H9 (cell line): ENCODE measurements at regions not wholly inside any gene's neighbourhood (a gene's known extent, or its start where the extent isn't known, plus 50 kb on each side); places are given as distances from the start of the nearest gene placed in this dataset.

Experiments
- DNase-seq: peaks from one replicate; pipeline ENCODE4 v3.0.0-alpha.2; 2017
- H2AFZ ChIP-seq: one replicate; pipeline ENCODE4 v1.6.1; 2013; ENCODE audit warnings: mild to moderate bottlenecking, low read length, control low read depth, moderate library complexity
- H2AK5ac ChIP-seq: 2 replicates; pipeline ENCODE4 v1.6.1; 2013; ENCODE audit warnings: low read length, control low read depth, mixed read lengths; ENCODE audit not compliant: insufficient read length
- H2BK120ac ChIP-seq: one replicate; pipeline ENCODE4 v1.6.1; 2013; ENCODE audit warnings: low read depth, mild to moderate bottlenecking, low read length, control low read depth, inconsistent platforms; ENCODE audit not compliant: poor library complexity, severe bottlenecking
- H2BK12ac ChIP-seq: 2 replicates; pipeline ENCODE4 v1.6.1; 2013; ENCODE audit warnings: low read length, control low read depth, mixed read lengths, low read depth; ENCODE audit not compliant: insufficient read length
- H2BK15ac ChIP-seq: 2 replicates; pipeline ENCODE4 v1.6.1; 2013; ENCODE audit warnings: low read depth, low read length, control low read depth
- H2BK20ac ChIP-seq: one replicate; pipeline ENCODE4 v1.6.1; 2013; ENCODE audit warnings: low read depth, mild to moderate bottlenecking, low read length, control low read depth, inconsistent platforms; ENCODE audit not compliant: poor library complexity, severe bottlenecking
- H2BK5ac ChIP-seq: 2 replicates; pipeline ENCODE4 v1.6.1; 2013; ENCODE audit warnings: low read length, control low read depth, mixed read lengths; ENCODE audit not compliant: insufficient read length
- H3K14ac ChIP-seq: 2 replicates; pipeline ENCODE4 v1.6.1; 2013; ENCODE audit warnings: low read length, control low read depth; ENCODE audit not compliant: insufficient read depth
- H3K18ac ChIP-seq: 2 replicates; pipeline ENCODE4 v1.6.1; 2013; ENCODE audit warnings: low read depth, mild to moderate bottlenecking, mixed read lengths, low read length, control low read depth; ENCODE audit not compliant: insufficient read length
- H3K23ac ChIP-seq: 2 replicates; pipeline ENCODE4 v1.6.1; 2013; ENCODE audit warnings: low read length, control low read depth, mixed read lengths, low read depth; ENCODE audit not compliant: insufficient read length
- H3K23me2 ChIP-seq: 2 replicates; pipeline ENCODE4 v1.6.1; 2013; ENCODE audit warnings: low read depth, mild to moderate bottlenecking, mixed read lengths, low read length, control low read depth; ENCODE audit not compliant: insufficient read length, poor library complexity, severe bottlenecking
- H3K27ac ChIP-seq: 2 replicates; pipeline ENCODE4 v1.5.1; 2013; ENCODE audit warnings: low read length, control low read depth, mixed read lengths, low read depth; ENCODE audit not compliant: insufficient read length
- H3K27me3 ChIP-seq: 2 replicates; pipeline ENCODE4 v1.6.1; 2013; ENCODE audit warnings: low read length, control low read depth, inconsistent platforms; ENCODE audit not compliant: insufficient read depth
- H3K4ac ChIP-seq: 2 replicates; pipeline ENCODE4 v1.6.1; 2013; ENCODE audit warnings: low read depth, mild to moderate bottlenecking, control low read depth, inconsistent platforms, low read length, moderate library complexity
- H3K4me1 ChIP-seq: 2 replicates; pipeline ENCODE4 v1.6.1; 2013; ENCODE audit warnings: low read length, control low read depth, inconsistent platforms; ENCODE audit not compliant: insufficient read depth
- H3K4me2 ChIP-seq: 2 replicates; pipeline ENCODE4 v1.6.1; 2013; ENCODE audit warnings: low read length, control low read depth, mixed read lengths; ENCODE audit not compliant: insufficient read length, insufficient read depth
- H3K56ac ChIP-seq: 2 replicates; pipeline ENCODE4 v1.6.1; 2013; ENCODE audit warnings: low read depth, mild to moderate bottlenecking, mixed read lengths, low read length, control low read depth; ENCODE audit not compliant: insufficient read length
- H3K79me1 ChIP-seq: 2 replicates; pipeline ENCODE4 v1.6.1; 2013; ENCODE audit warnings: low read depth, mild to moderate bottlenecking, moderate library complexity, low read length, control low read depth, inconsistent platforms; ENCODE audit not compliant: insufficient read depth, poor library complexity, severe bottlenecking
- H3K79me2 ChIP-seq: 2 replicates; pipeline ENCODE4 v1.6.1; 2013; ENCODE audit warnings: low read length, control low read depth, inconsistent platforms; ENCODE audit not compliant: insufficient read depth
- H3K9ac ChIP-seq: 2 replicates; pipeline ENCODE4 v1.6.1; 2013; ENCODE audit warnings: low read length, control low read depth, mixed read lengths; ENCODE audit not compliant: insufficient read length; ENCODE audit errors: extremely low read depth
- H3K9me3 ChIP-seq: one replicate; pipeline ENCODE4 v1.6.1; 2013; ENCODE audit warnings: low read depth, low read length, inconsistent platforms; ENCODE audit not compliant: control insufficient read depth
- H3T11ph ChIP-seq: one replicate; pipeline ENCODE4 v1.6.1; 2013; ENCODE audit warnings: mild to moderate bottlenecking, low read length, control low read depth, inconsistent platforms
- H4K20me1 ChIP-seq: one replicate; pipeline ENCODE4 v1.6.1; 2013; ENCODE audit not compliant: control insufficient read depth, insufficient read length, insufficient read depth
- H4K5ac ChIP-seq: 2 replicates; pipeline ENCODE4 v1.6.1; 2013; ENCODE audit warnings: low read depth, mild to moderate bottlenecking, mixed read lengths, low read length, control low read depth; ENCODE audit not compliant: insufficient read length
- H4K8ac ChIP-seq: replicated peaks from 2 replicates; pipeline ENCODE4 v1.6.1; 2013; ENCODE audit warnings: low read length, control low read depth, mixed read lengths, low read depth; ENCODE audit not compliant: insufficient read length
- H4K91ac ChIP-seq: 2 replicates; pipeline ENCODE4 v1.6.1; 2013; ENCODE audit warnings: low read depth, mild to moderate bottlenecking, moderate library complexity, mixed read lengths, low read length, control low read depth; ENCODE audit not compliant: insufficient read length
- H3K27ac Mint-ChIP-seq, 3 experiments: 2 replicates in 2 of 3; 3 replicates in 1 of 3; pipeline ENCODE4 v1.8.0; 2020 to 2021; ENCODE audit warnings: mixed read lengths in 3 of 3, mild to moderate bottlenecking in 1 of 3, moderate library complexity in 1 of 3
- H3K27me3 Mint-ChIP-seq: 2 replicates; pipeline ENCODE4 v1.8.0; 2021; ENCODE audit warnings: low read depth, mild to moderate bottlenecking, moderate library complexity, mixed read lengths
- H3K36me3 Mint-ChIP-seq, 3 experiments: 2 replicates in 2 of 3; 3 replicates in 1 of 3; pipeline ENCODE4 v1.8.0; 2020 to 2021; ENCODE audit warnings: low read depth in 3 of 3, mixed read lengths in 3 of 3; ENCODE audit not compliant: insufficient read depth in 1 of 3
- H3K4me1 Mint-ChIP-seq, 2 experiments: 2 replicates each; pipeline ENCODE4 v1.8.0; 2020; ENCODE audit warnings: mixed read lengths in 2 of 2
- H3K4me3 Mint-ChIP-seq, 2 experiments: 2 replicates in 1 of 2; 3 replicates in 1 of 2; pipeline ENCODE4 v1.8.0; 2020 to 2021; ENCODE audit warnings: mild to moderate bottlenecking in 2 of 2, mixed read lengths in 2 of 2, moderate library complexity in 1 of 2
- H3K9me3 Mint-ChIP-seq, 2 experiments: 2 replicates in 1 of 2; 3 replicates in 1 of 2; pipeline ENCODE4 v1.8.0; 2020; ENCODE audit warnings: mild to moderate bottlenecking in 2 of 2, mixed read lengths in 2 of 2, moderate library complexity in 1 of 2
- CTCF ChIP-seq: fragments of 200-600 bp; sonication (generic); conservative IDR thresholded peaks from 3 replicates; pipeline ENCODE4 v1.8.0; 2021; ENCODE audit warnings: antibody characterized with exemption, mild to moderate bottlenecking
- WGBS: extraction: QIAGEN DNeasy Blood & Tissue Kit; methylation state at CpG from one replicate; pipeline ENCODE4 v1.1.7; 2013; ENCODE audit warnings: missing lambda C conversion rate, low lambda C conversion rate, mixed read lengths; ENCODE audit not compliant: insufficient read length; ENCODE audit errors: extremely low coverage; 5-methylcytosine and 5-hydroxymethylcytosine counted together

GRCh38 chr3:5517921-5518320 lies 330.4 kb downstream of the EDEM1 start:
- Mint-ChIP-seq H3K4me1 (0 out of 4 replicates have a peak, but pooled peaks cover 0 to 4% of the 10 kb centered on the region in 2 experiments), H3K27ac (no peak overlapping the region), H3K27me3 (peaks cover 2% of the 10 kb centered on the region), H3K4me3 (no peak overlapping the region), H3K9me3 (peaks cover 19 to 27% of the 10 kb centered on the region in 2 experiments; a peak in 4 of 5 replicates), H3K36me3 (peaks cover 0 to 4% (median 0%) of the 10 kb centered on the region in 3 experiments; a peak in 3 of 7 replicates)
- no peaks in the 10 kb centered on the region for H3K4me1 ChIP-seq
- H3K56ac ChIP-seq = no peak overlapping the region
- no peak overlapping the region for H3K4ac ChIP-seq
- H3K23ac ChIP-seq = no peak overlapping the region
- H3K9ac ChIP-seq = no peak overlapping the region
- no peaks in the 10 kb centered on the region for H3K79me1 ChIP-seq
- H3K27ac ChIP-seq = no peak overlapping the region
- no peak overlapping the region for H2BK20ac ChIP-seq
- no peak overlapping the region for H3T11ph ChIP-seq
- no peak overlapping the region for H2BK12ac ChIP-seq
- H3K79me2 ChIP-seq = no peaks in the 10 kb centered on the region
- H3K18ac ChIP-seq = no peak overlapping the region
- H4K91ac ChIP-seq = no peak overlapping the region
- no peak overlapping the region for H2AFZ ChIP-seq
- TF ChIP-seq CTCF = no peak
- H2BK5ac ChIP-seq = no peak overlapping the region
- H2BK15ac ChIP-seq = no peak overlapping the region
- no peaks in the 10 kb centered on the region for H3K27me3 ChIP-seq
- DNase-seq = no peak
- no peak overlapping the region for H4K8ac ChIP-seq
- no peak overlapping the region for H3K4me2 ChIP-seq
- H2BK120ac ChIP-seq = no peak overlapping the region
- WGBS = no CpG with 5 or more reads among the region's 4 CpGs
- H3K14ac ChIP-seq = no peak overlapping the region
- no peaks in the 10 kb centered on the region for H4K20me1 ChIP-seq
- H4K5ac ChIP-seq = no peak overlapping the region
- H3K9me3 ChIP-seq = no peaks in the 10 kb centered on the region
- H3K23me2 ChIP-seq = no peaks in the 10 kb centered on the region
- no peak overlapping the region for H2AK5ac ChIP-seq
